HepG2 (cell line): ENCODE measurements at regions not wholly inside any gene's neighbourhood (a gene's known extent, or its start where the extent isn't known, plus 50 kb on each side); places are given as distances from the start of the nearest gene placed in this dataset.
A peak's percentile ranks its signal among the peaks of the same experiment; 100 is the strongest.

Experiments used
- ATAC-seq: fragments of 200-7000 bp; cut with Tn5 transposase; 3 replicates; pipeline ENCODE4 v1.9.1; 2020; ENCODE audit warnings: mild to moderate bottlenecking, moderate library complexity
- BruUV-seq: library from RNA; stranded (reverse); fragments of 400-500 nt; replicated peaks from 2 replicates; lab custom pipeline; 2021; lab: Mats Ljungman, UMichigan
- CTCF ChIA-PET: fragments of 300-600 bp; formaldehyde crosslinking; extraction: SDS; loops from one replicate; lab custom pipeline; 2021; ENCODE audit warnings: low total read pairs, inconsistent platforms, low intra/inter-chr PET ratio; lab: Yijun Ruan, JAX
- POLR2A ChIA-PET: fragments of 350-600 bp; sonication (Branson Sonifier 250); formaldehyde crosslinking; loops from one replicate; lab custom pipeline; 2020; ENCODE audit warnings: antibody characterized with exemption, inconsistent platforms; lab: Yijun Ruan, JAX
- DNase-seq: peaks from one replicate; pipeline ENCODE4 v3.0.0-alpha.2; 2015; ENCODE audit warnings: low spot score
- FAIRE-seq: peaks from 3 replicates; lab custom pipeline; 2011; peaks lifted over from hg19 to GRCh38; lab: Jason Lieb, UNC
- H2AFZ ChIP-seq: one replicate; pipeline ENCODE4 v1.6.1; 2011; ENCODE audit warnings: low read length, inconsistent platforms
- H3K27ac ChIP-seq: fragments of 300-600 bp; 3 replicates; pipeline ENCODE4 v1.8.0; 2011; ENCODE audit warnings: mixed run types, mild to moderate bottlenecking, mixed read lengths, low read length, inconsistent platforms; ENCODE audit not compliant: insufficient read depth; ENCODE audit errors: extremely low read length
- H3K27me3 ChIP-seq, 2 experiments: fragments of 200-600 bp in 1 of 2; 2 replicates in 1 of 2; 3 replicates in 1 of 2; pipeline versions ENCODE4 v1.6.0 to v1.8.0; 2011; ENCODE audit warnings: low read length in 2 of 2, mild to moderate bottlenecking in 2 of 2, moderate library complexity in 2 of 2, inconsistent platforms in 1 of 2; ENCODE audit not compliant: insufficient read depth in 2 of 2, control insufficient read depth in 1 of 2
- H3K36me3 ChIP-seq, 2 experiments: fragments of 200-600 bp in 1 of 2; replicated peaks in 1 of 2; 2 replicates in 1 of 2; 3 replicates in 1 of 2; pipeline versions ENCODE4 v1.5.1 to v1.8.0; 2011; ENCODE audit warnings: low read length in 2 of 2, inconsistent platforms in 1 of 2; ENCODE audit not compliant: insufficient read depth in 2 of 2, control insufficient read depth in 1 of 2
- H3K4me1 ChIP-seq: 2 replicates; pipeline ENCODE4 v1.5.1; 2012; ENCODE audit warnings: low read length, inconsistent platforms; ENCODE audit not compliant: insufficient read depth
- H3K4me2 ChIP-seq: 2 replicates; pipeline ENCODE4 v1.6.0; 2011; ENCODE audit warnings: low read depth, low read length, inconsistent platforms
- H3K4me3 ChIP-seq, 3 experiments: fragments of 200-600 bp in 1 of 3; sonication (generic), shearing (Covaris generic) in 1 of 3; replicated peaks in 1 of 3; 2 replicates each; pipeline ENCODE4 v1.5.1; 2011 to 2016; ENCODE audit warnings: low read length in 3 of 3, inconsistent platforms in 2 of 3, low read depth in 2 of 3, mild to moderate bottlenecking in 2 of 3, control low read depth in 1 of 3, mixed read lengths in 1 of 3; ENCODE audit not compliant: insufficient read depth in 1 of 3
- H3K79me2 ChIP-seq: one replicate; pipeline ENCODE4 v1.6.1; 2011; ENCODE audit warnings: low read length, inconsistent platforms; ENCODE audit not compliant: insufficient read depth
- H3K9ac ChIP-seq: 2 replicates; pipeline ENCODE4 v1.6.0; 2011; ENCODE audit warnings: mild to moderate bottlenecking, low read depth, low read length, inconsistent platforms; ENCODE audit not compliant: insufficient read depth
- H3K9me3 ChIP-seq: 2 replicates; pipeline ENCODE4 v1.5.1; 2012; ENCODE audit warnings: mild to moderate bottlenecking, low read length
- H4K20me1 ChIP-seq: 2 replicates; pipeline ENCODE4 v1.6.0; 2011; ENCODE audit warnings: inconsistent platforms, mild to moderate bottlenecking, low read length, moderate library complexity; ENCODE audit not compliant: insufficient read depth
- HMG20A ChIP-seq: IDR thresholded peaks from 2 replicates; pipeline ENCODE4 v1.6.1; 2016; ENCODE audit warnings: borderline replicate concordance
- RNF2 ChIP-seq: fragments of 450-650 bp; conservative IDR thresholded peaks from 2 replicates; pipeline ENCODE4 v1.6.1; 2016; ENCODE audit warnings: low read depth
- SOX6 ChIP-seq, 2 experiments: fragments of 450-650 bp in 1 of 2; sonication (generic) in 1 of 2; formaldehyde crosslinking in 1 of 2; IDR thresholded peaks; 2 replicates each; pipeline versions ENCODE4 v1.4.0 to v1.6.1; 2017 to 2020; ENCODE audit warnings: antibody characterized with exemption in 1 of 2, mild to moderate bottlenecking in 1 of 2, missing genetic modification reagents in 1 of 2
- SUZ12 ChIP-seq: fragments of 150-350 bp; IDR thresholded peaks from 2 replicates; pipeline ENCODE4 v1.6.1; 2014; ENCODE audit warnings: low read depth, low read length
- TBP ChIP-seq: sonication (generic); formaldehyde crosslinking; IDR thresholded peaks from 2 replicates; pipeline ENCODE4 v1.5.0; 2020; ENCODE audit warnings: missing genetic modification reagents
- TBX3 ChIP-seq: fragments of 450-650 bp; IDR thresholded peaks from 2 replicates; pipeline ENCODE4 v1.6.1; 2017; ENCODE audit warnings: antibody characterized with exemption, mild to moderate bottlenecking, inconsistent platforms, borderline replicate concordance
- ZFP36L1 ChIP-seq: sonication (generic); formaldehyde crosslinking; IDR thresholded peaks from 2 replicates; pipeline ENCODE4 v1.8.0; 2022; ENCODE audit warnings: mild to moderate bottlenecking, missing genetic modification reagents, moderate library complexity
- ZFP62 ChIP-seq: sonication (generic); formaldehyde crosslinking; IDR thresholded peaks from 2 replicates; pipeline ENCODE4 v1.4.0; 2020; ENCODE audit warnings: missing genetic modification reagents
- WGBS: methylation state at CpG from one replicate; pipeline ENCODE4 v1.1.6; 2017; ENCODE audit warnings: low lambda C conversion rate; 5-methylcytosine and 5-hydroxymethylcytosine counted together
- in situ Hi-C: cut with HindIII; loops from 2 replicates; pipeline ENCODE4 v1.10.0; 2017; ENCODE audit warnings: low pct_unique_long_range_greater_than_20kb; ENCODE audit not compliant: extremely low pct_ligation_motif_present
- intact Hi-C: fragments of 100-400 bp; cut with micrococcal nuclease; formaldehyde crosslinking; loops from one replicate; pipeline ENCODE4 v1.10.0; 2022; ENCODE audit not compliant: unreplicated experiment
- TF ChIP-seq, protein P1 (sequence below): sonication (generic); formaldehyde crosslinking; IDR thresholded peaks from 2 replicates; pipeline ENCODE4 v1.4.0; 2020; ENCODE audit warnings: low read depth, mild to moderate bottlenecking, missing genetic modification reagents
- TF ChIP-seq, protein P2 (sequence below): sonication (generic); formaldehyde crosslinking; IDR thresholded peaks from 2 replicates; pipeline ENCODE4 v1.5.1; 2020; ENCODE audit warnings: mild to moderate bottlenecking, missing genetic modification reagents, moderate library complexity

DNA sequence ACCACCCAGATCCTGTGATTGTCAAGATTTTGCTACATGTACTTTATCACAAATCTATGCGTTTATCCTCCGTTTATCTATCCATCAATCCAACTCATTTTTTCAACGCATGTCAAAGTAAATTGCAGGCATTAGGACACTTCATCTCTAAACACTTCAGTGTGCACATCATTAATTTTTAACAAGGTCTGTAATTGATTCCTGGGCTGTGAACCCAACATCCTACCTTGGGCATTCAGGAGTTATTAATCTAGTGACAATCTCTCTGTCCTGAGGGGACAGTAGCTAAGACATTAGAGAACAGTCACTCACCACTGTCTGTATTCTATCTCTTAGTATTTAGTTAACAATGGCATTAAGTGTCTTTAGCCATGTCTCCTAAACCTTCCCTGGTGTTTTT, 264.7 kb downstream of the SOX9 start:
- CTCF ChIA-PET, result no interaction called here
- ATAC-seq (no peak), FAIRE-seq (no peak)
- Histone ChIP-seq H3K27ac (no peak overlapping the region), H3K79me2 (no peaks in the 10 kb centered on the region)
- POLR2A ChIA-PET, result interaction anchor here (0.8 kb wide), 1 partner anchor 27 kb away, joined by 3 read pairs; no protein-coding TSS in a partner anchor
- TF ChIP-seq RNF2 (no peak), SUZ12 (no peak), TBP (CRISPR knock-in tag) (no peak), HMG20A (CRISPR knock-in tag) (no peak), TBX3 (no peak), ZFP62 (CRISPR knock-in tag) (no peak), SOX6 (IDR thresholded peaks at IDR 0.05) (no peak), SOX6 (CRISPR knock-in tag; IDR thresholded peaks at IDR 0.05) (peak; percentile 9; the same call in 1 of the 2 replicates), ZFP36L1 (CRISPR knock-in tag) (0 out of 2 replicates have a peak, but pooled peaks have one; percentile 25)
- TF ChIP-seq, protein P1, sequence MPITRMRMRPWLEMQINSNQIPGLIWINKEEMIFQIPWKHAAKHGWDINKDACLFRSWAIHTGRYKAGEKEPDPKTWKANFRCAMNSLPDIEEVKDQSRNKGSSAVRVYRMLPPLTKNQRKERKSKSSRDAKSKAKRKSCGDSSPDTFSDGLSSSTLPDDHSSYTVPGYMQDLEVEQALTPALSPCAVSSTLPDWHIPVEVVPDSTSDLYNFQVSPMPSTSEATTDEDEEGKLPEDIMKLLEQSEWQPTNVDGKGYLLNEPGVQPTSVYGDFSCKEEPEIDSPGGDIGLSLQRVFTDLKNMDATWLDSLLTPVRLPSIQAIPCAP (CRISPR knock-in tag), result no peak
- TF ChIP-seq, protein P2, sequence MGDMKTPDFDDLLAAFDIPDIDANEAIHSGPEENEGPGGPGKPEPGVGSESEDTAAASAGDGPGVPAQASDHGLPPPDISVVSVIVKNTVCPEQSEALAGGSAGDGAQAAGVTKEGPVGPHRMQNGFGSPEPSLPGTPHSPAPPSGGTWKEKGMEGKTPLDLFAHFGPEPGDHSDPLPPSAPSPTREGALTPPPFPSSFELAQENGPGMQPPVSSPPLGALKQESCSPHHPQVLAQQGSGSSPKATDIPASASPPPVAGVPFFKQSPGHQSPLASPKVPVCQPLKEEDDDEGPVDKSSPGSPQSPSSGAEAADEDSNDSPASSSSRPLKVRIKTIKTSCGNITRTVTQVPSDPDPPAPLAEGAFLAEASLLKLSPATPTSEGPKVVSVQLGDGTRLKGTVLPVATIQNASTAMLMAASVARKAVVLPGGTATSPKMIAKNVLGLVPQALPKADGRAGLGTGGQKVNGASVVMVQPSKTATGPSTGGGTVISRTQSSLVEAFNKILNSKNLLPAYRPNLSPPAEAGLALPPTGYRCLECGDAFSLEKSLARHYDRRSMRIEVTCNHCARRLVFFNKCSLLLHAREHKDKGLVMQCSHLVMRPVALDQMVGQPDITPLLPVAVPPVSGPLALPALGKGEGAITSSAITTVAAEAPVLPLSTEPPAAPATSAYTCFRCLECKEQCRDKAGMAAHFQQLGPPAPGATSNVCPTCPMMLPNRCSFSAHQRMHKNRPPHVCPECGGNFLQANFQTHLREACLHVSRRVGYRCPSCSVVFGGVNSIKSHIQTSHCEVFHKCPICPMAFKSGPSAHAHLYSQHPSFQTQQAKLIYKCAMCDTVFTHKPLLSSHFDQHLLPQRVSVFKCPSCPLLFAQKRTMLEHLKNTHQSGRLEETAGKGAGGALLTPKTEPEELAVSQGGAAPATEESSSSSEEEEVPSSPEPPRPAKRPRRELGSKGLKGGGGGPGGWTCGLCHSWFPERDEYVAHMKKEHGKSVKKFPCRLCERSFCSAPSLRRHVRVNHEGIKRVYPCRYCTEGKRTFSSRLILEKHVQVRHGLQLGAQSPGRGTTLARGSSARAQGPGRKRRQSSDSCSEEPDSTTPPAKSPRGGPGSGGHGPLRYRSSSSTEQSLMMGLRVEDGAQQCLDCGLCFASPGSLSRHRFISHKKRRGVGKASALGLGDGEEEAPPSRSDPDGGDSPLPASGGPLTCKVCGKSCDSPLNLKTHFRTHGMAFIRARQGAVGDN (CRISPR knock-in tag), result no peak
- TF ChIP-seq, all 625 proteins: peak for 2
- no peak for DNase-seq
- peaks cover 1 to 10% of the 10 kb centered on the region in 2 experiments; a peak in 3 of 5 replicates for H3K36me3 ChIP-seq
- peaks cover 64% of the 10 kb centered on the region for H3K4me1 ChIP-seq
- no peaks in the 10 kb centered on the region for H4K20me1 ChIP-seq
- H3K4me2 ChIP-seq, result no peak overlapping the region
- H3K4me3 ChIP-seq, result no peak overlapping the region
- H3K9me3 ChIP-seq, result no peaks in the 10 kb centered on the region
- H2AFZ ChIP-seq, result no peak overlapping the region
- no peak overlapping the region for H3K9ac ChIP-seq
- no peaks in the 10 kb centered on the region for H3K27me3 ChIP-seq
- 85% methylated on average over 3 of the region's 3 CpGs for WGBS
- intact Hi-C loops, result no loop called here
- no TSS peak for BruUV-seq
- in situ Hi-C loops, result no loop called here
